Sigmoid colon (tissue), 6 donors: ENCODE measurements at regions not wholly inside any gene's neighbourhood (a gene's known extent, or its start where the extent isn't known, plus 50 kb on each side); places are given as distances from the start of the nearest gene placed in this dataset.

Experiments
- DNase-seq: peaks from one replicate; pipeline ENCODE4 v3.0.0-alpha.2; 2019
- H3K27ac ChIP-seq, 4 donors: fragments of 200-600 bp; sonication (generic); one replicate each; pipeline ENCODE4 v1.5.1; 2016 to 2019; ENCODE audit warnings: mild to moderate bottlenecking in 1 of 4
- H3K27me3 ChIP-seq, 3 donors: fragments of 200-600 bp; sonication (generic); one replicate each; pipeline ENCODE4 v1.5.1; 2019; ENCODE audit warnings: mild to moderate bottlenecking in 1 of 3
- H3K36me3 ChIP-seq, 4 donors: fragments of 200-600 bp; sonication (generic); one replicate each; pipeline ENCODE4 v1.5.1; 2016 to 2019
- H3K4me1 ChIP-seq, 4 donors: fragments of 200-600 bp; sonication (generic); one replicate each; pipeline ENCODE4 v1.5.1; 2017 to 2019
- H3K4me3 ChIP-seq, 4 donors: fragments of 200-600 bp; sonication (generic); one replicate each; pipeline ENCODE4 v1.5.1; 2017 to 2019; ENCODE audit warnings: mild to moderate bottlenecking in 2 of 4, moderate library complexity in 1 of 4
- H3K9me3 ChIP-seq, 4 donors: fragments of 200-600 bp in 3 of 4; sonication (generic) in 3 of 4; one replicate each; pipeline versions ENCODE4 v1.5.1 to v1.6.1; 2013 to 2019
- CTCF ChIP-seq, 4 experiments: fragments of 450-650 bp in 3 of 4; fragments of 200-600 bp in 1 of 4; IDR thresholded peaks; one replicate each; pipeline ENCODE4 v1.5.1; 2016 to 2019; ENCODE audit warnings: antibody characterized with exemption in 4 of 4, mild to moderate bottlenecking in 3 of 4, moderate library complexity in 2 of 4
- EP300 ChIP-seq, 4 donors: sonication (generic); formaldehyde crosslinking; IDR thresholded peaks; one replicate each; pipeline ENCODE4 v1.6.1; 2017; ENCODE audit warnings: antibody characterized with exemption in 4 of 4
- POLR2A ChIP-seq, 2 donors: fragments of 450-650 bp; IDR thresholded peaks; one replicate each; pipeline ENCODE4 v1.6.1; 2016; ENCODE audit warnings: antibody characterized with exemption in 2 of 2, mild to moderate bottlenecking in 2 of 2, moderate library complexity in 2 of 2
- POLR2AphosphoS5 ChIP-seq, 4 donors: sonication (generic); formaldehyde crosslinking; IDR thresholded peaks; one replicate each; pipeline ENCODE4 v1.6.1; 2017; ENCODE audit warnings: antibody characterized with exemption in 4 of 4
- WGBS, 2 donors: extraction: QIAGEN DNeasy Blood & Tissue Kit; methylation state at CpG; one replicate each; pipeline ENCODE4 v1.1.7; 2013; 5-methylcytosine and 5-hydroxymethylcytosine counted together
- intact Hi-C: fragments of 100-400 bp; cut with DNase I; formaldehyde crosslinking; loops from one replicate; pipeline ENCODE4 v1.15.1; 2023
- donor health status: healthy with polysubstance abuse.
- donor health status: healthy.

- Histone ChIP-seq H3K4me1 (peaks cover 0 to 12% (median 0%) of the 10 kb centered on the region in 4 donors), H3K27ac (no peak overlapping the region), H3K4me3 (no peak overlapping the region), H3K9me3 (no peaks in the 10 kb centered on the region), H3K36me3 (no peaks in the 10 kb centered on the region), H3K27me3 (no peaks in the 10 kb centered on the region)
- DNase-seq: no peak
- WGBS, 2 donors: 80 to 89% methylated on average over 3 of the region's 3 CpGs
- TF ChIP-seq EP300 (IDR thresholded peaks at IDR 0.05) (no peak), POLR2AphosphoS5 (IDR thresholded peaks at IDR 0.05) (no peak), CTCF (IDR thresholded peaks at IDR 0.05) (no peak), POLR2A (IDR thresholded peaks at IDR 0.05) (no peak)
- intact Hi-C loops: no loop called here
These were observed 856.3 kb upstream of the B3GALT2 start for GRCh38 chr1:194042736-194043135.

GRCh38 chr1:194040496-194040895 is 854.1 kb upstream of the B3GALT2 start:
- no peak overlapping the region for H3K27ac ChIP-seq
- no peaks in the 10 kb centered on the region for H3K9me3 ChIP-seq
- H3K27me3 ChIP-seq: no peaks in the 10 kb centered on the region
- H3K4me1 ChIP-seq: peaks cover 0 to 3% (median 0%) of the 10 kb centered on the region in 4 donors
- no peak overlapping the region for H3K4me3 ChIP-seq
- 76 to 87% methylated on average over 1 of the region's 1 CpG for WGBS, 2 donors
- intact Hi-C loops: no loop called here
- H3K36me3 ChIP-seq: no peaks in the 10 kb centered on the region
- no peak for DNase-seq
- TF ChIP-seq EP300 (IDR thresholded peaks at IDR 0.05) (no peak), POLR2AphosphoS5 (IDR thresholded peaks at IDR 0.05) (no peak), CTCF (IDR thresholded peaks at IDR 0.05) (no peak), POLR2A (IDR thresholded peaks at IDR 0.05) (no peak)

- Histone ChIP-seq H3K9me3 (no peaks in the 10 kb centered on the region), H3K4me1 (no peaks in the 10 kb centered on the region), H3K36me3 (no peaks in the 10 kb centered on the region), H3K4me3 (no peak overlapping the region), H3K27ac (no peak overlapping the region), H3K27me3 (no peaks in the 10 kb centered on the region)
- WGBS, 2 donors: 55% methylated on average over 1 of the region's 1 CpG
- intact Hi-C loops: no loop called here
- no peak for DNase-seq
- TF ChIP-seq POLR2A (IDR thresholded peaks at IDR 0.05): no peak
- no peak for TF ChIP-seq CTCF (IDR thresholded peaks at IDR 0.05)
- no peak for TF ChIP-seq EP300 (IDR thresholded peaks at IDR 0.05)
- no peak for TF ChIP-seq POLR2AphosphoS5 (IDR thresholded peaks at IDR 0.05)
These were observed 853.2 kb upstream of the B3GALT2 start for GRCh38 chr1:194039578-194039977.

GRCh38 chr1:194033646-194034045 is 847.2 kb upstream of the B3GALT2 start:
- no peaks in the 10 kb centered on the region for H3K36me3 ChIP-seq
- no peak overlapping the region for H3K4me3 ChIP-seq
- no peak overlapping the region for H3K27ac ChIP-seq
- peaks cover 0 to 6% (median 0%) of the 10 kb centered on the region in 4 donors for H3K9me3 ChIP-seq
- TF ChIP-seq POLR2AphosphoS5 (IDR thresholded peaks at IDR 0.05) (no peak), POLR2A (IDR thresholded peaks at IDR 0.05) (no peak), CTCF (IDR thresholded peaks at IDR 0.05) (no peak), EP300 (IDR thresholded peaks at IDR 0.05) (no peak)
- intact Hi-C loops: no loop called here
- H3K4me1 ChIP-seq: peaks cover 0 to 3% (median 0%) of the 10 kb centered on the region in 4 donors
- DNase-seq: no peak
- no peaks in the 10 kb centered on the region for H3K27me3 ChIP-seq

- intact Hi-C loops: no loop called here
- TF ChIP-seq POLR2A (IDR thresholded peaks at IDR 0.05) (no peak), POLR2AphosphoS5 (IDR thresholded peaks at IDR 0.05) (peak in 1 of 4 donors; percentile 15)
These were observed 841.6 kb upstream of the B3GALT2 start for GRCh38 chr1:194028002-194028401.

More at GRCh38 chr1:194028002-194028401, 841.6 kb upstream of the B3GALT2 start:
- H3K36me3 ChIP-seq: no peaks in the 10 kb centered on the region
- peaks cover 0 to 3% (median 0%) of the 10 kb centered on the region in 4 donors for H3K4me1 ChIP-seq
- 71 to 72% methylated on average over 1 of the region's 1 CpG for WGBS, 2 donors
- H3K27me3 ChIP-seq: no peaks in the 10 kb centered on the region
- no peak overlapping the region for H3K27ac ChIP-seq
- no peak for DNase-seq
- H3K4me3 ChIP-seq: no peak overlapping the region
- no peaks in the 10 kb centered on the region for H3K9me3 ChIP-seq
